NCI-H2107 treated with DMSO at 0.1 percent for 48 hours (cell line): ENCODE measurements at regions not wholly inside any gene's neighbourhood (a gene's known extent, or its start where the extent isn't known, plus 50 kb on each side); places are given as distances from the start of the nearest gene placed in this dataset.

Experiments used
- DNase-seq: peaks from one replicate; lab custom pipeline; 2025; ENCODE audit not compliant: unreplicated experiment; lab: John Stamatoyannopoulos, UW

DNA sequence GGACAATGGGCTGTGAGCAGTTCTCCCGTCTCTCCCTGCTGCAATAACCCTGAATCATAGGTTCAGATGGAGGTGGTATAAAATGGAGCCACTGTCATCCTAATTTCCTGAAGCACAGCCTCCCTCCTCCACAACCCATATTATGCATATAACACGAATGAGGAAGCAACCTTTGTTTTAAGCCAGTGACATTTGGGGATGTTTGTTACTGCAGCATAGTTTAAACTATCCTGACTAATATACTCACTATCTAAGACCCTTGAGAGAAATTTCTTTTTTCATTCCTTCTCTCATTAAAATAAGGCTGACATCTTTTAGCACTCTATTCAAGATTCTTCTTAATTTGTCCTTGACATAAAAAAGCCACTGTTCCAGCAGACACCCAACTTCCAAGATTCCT lies 413.4 kb downstream of the SOX9 start:
- DNase-seq, result no peak

DNA sequence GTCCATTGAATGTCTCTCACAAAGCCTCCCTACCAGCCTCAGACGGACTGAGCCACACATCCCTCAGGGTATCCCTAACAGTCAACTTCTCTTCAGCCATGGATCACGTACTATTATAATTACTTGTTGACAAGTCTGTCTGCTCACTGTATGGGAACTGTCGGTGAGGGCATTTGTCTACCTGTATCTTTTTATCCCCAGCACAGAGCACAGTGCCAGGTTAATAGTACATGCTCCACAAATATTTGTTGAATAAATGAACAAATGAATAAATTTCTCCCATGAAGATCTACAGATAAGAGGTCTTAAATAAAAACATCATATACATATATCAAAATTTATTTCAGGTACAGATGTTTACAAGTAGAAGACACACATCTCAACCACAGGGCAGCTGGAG lies 414.0 kb downstream of the SOX9 start:
- DNase-seq, result no peak

DNA sequence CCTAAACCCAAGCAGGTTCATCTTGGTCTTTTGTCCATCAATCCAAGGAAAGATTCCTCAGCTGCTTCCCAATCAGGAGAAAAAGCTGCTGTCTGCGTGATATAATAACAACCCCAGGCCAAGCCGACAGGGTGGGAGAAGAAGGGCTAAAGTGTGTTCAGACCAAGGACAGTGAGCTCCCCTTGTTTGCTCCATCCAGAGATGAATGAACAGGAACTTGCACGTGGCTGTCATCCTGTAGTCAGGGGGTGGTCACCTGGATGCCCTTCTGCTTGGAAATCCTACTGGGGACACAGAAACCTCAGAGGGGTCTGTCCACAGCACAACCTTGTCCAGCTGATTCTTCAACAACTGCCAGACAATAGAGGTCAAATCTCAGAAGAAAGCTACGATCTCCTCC lies 414.5 kb downstream of the SOX9 start:
- DNase-seq, result no peak

DNA sequence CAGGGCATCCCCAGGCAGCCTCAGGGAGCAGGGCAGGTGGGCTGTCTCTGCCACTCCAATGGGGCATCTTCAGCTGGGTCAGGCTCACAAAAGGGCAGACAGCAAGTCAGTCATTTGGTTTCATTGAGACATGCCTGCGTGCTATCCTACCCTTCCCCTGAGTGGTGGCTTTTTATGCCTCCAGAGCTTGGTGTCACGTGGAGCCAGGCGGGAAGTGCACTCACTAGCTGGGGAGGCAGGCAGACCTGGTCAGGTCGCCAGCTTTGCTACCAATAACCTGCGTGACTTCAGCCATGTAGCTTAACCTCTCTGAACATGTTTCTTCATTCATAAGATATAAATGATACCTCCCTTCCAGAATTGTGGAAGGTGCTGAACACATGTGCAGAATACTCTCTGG lies 415.0 kb downstream of the SOX9 start:
- DNase-seq, result no peak

DNA sequence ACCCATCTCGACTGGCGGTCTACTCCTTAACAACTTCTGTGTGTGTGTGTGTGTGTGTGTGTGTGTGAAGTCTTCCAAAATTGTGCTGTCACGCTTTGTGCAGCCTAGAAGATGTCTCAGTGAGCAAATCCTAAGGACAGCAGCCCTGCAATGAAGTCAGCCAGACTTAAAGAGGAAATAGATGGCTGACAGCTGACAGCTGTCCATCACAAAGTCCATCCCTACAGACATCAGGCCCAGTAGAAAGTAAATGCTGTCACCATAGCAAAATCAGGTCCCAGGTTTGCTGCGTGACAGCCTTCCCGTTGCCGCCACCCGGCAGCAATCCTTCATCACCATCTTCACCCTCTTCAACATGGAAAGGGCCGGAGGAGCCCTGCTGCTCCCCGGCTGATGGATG lies 416.0 kb downstream of the SOX9 start:
- DNase-seq, result no peak

DNA sequence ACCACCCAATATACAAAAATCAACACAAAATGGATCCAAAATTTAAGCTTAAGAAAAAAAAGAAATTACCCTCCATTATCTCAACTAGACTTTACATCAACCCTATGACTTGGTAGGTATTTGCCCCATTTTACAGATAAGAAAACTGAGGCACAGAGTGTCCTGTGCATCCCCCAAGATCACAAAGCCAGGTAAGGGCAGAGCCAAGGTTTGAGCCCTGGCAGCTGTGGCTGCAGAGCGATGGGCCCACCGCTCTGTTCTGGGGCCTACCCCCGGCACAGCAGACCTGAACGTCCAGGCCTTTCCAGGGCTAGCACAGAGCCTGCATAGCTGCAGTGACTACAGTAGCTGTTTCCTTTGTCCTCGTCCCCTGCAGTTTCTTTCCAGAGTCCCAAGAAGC lies 417.6 kb downstream of the SOX9 start:
- DNase-seq, result no peak

DNA sequence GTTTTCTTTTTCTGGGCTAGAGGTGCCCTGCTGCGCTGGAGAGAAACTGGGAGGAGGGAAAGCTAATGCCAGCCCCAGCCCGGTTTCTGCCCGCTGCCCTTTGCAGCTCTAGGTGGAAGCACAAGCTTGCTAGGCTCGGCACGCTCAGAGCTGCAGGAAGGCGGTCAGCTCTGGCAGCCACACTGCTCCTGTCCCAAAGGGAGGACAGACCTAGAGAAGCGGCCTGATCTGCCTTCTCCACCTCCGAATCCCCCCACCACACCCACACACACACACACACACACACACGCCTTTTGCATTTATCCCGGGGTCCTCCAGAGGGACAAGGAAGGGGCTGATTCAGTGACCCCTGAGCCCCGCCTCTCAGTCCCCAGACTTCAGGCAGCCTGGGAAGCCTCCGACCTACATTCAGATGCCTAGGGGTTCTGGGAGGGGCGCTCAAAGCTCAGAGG lies 418.1 kb downstream of the SOX9 start:
- DNase-seq, result no peak

DNA sequence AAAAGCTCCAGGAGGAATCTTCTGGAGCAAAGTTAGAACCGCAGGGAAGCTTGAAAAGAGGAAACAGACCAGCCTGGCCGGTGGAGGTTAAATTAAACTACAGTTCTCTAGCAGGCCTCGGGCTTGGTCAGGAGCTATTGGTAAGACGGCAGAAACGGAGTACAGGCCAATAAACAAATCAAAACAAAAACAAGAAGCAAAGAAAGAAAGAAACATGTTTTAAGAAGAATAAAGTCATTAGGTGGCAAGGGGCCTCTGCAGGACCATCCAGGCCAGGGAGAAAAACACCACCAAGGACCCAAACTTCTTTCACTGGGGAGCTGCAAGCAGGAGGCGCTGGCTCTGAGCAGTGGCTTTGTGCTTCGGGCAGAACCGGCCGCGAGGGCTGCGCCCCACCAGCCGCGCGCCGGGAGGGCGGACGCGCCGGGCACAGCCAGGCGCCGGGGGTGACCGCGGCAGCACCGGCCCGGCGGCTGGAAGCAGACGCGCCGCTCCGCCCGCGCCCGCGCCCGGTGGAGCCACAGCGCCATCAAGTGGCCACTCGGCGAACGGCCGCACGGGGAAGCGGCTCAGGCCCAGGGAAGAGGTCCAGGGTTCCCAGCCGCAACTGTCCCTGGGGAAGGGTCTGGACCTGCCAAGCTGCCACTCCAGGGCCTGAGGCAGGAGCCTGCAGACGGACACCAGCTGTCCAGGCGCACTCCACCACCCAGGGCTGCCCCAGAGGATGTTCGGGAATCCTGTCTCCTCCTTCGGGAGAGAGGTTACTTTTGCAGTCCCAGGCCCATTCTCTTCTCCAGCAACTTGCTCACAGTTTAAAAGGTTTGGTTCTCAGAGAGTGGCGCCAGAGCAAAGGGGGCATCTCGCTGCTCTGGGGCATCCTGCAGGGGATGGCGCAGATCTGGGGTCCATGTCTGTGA lies 419.4 kb downstream of the SOX9 start:
- DNase-seq, result peak; percentile 41

DNA sequence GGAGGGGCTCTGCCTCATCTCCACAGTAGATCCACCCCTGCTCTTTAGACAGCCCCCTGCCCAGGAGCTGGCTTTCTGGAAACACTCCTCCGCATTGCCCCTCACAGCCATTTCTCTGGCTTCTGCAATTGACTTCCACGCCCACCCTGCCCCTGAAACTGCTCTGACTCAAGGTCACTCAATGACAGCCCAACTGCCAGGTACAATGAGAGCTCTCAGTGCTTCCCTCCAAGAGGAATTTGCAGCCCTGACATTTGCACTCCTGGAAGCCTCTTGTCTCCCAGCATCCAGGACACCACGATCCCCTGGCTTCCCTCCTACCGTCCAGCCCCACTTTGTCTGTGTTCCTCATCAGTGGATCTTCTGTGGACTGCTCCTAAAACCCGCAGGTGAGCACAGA lies 421.5 kb downstream of the SOX9 start:
- DNase-seq, result no peak

DNA sequence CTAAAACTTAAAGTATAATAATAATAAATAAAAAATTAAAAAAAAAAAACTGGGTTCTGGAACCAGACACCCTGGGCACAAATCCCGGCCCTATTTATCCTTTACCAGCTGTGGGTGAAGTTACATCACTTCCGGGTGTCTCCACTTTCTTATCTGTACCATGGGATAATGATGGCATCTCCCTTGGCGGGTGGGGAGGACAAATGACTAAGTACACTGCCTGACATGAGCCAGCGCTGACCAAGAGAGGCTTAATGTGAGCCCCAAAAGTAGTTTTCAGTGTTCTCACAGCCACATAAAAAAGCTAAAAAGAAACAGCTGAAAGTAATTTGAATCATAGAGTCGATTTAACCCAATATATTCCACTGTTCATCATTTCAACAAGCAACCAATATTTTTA lies 424.9 kb downstream of the SOX9 start:
- no peak for DNase-seq

DNA sequence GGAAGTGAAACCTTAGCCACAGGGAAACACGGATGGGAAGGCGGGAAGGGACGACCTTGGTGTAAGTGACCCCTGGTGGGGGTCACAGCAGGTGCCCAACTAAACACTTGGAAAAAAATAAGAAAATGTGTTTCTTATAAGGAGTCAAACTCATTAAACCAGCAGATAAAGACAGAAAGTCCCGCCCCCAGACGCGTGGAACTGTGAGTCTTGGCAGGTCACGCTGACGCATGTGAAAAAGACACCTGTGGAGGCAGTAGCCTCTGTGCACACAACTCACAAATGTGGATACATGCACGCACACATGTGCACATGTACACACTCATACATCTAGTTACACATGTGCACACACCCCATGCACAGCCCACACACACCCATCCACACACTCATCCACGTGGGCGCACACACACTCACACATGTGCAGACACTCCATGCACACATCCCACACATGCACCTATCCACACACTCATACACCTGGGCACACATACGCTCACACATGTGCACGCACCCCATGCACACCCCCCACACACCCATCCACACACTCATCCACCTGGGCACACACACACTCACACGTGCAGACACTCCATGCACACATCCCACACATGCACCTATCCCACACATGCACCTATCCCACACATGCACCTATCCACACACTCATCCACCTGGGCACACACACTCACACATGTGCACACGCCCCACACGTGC lies 432.4 kb downstream of the SOX9 start:
- no peak for DNase-seq

DNA sequence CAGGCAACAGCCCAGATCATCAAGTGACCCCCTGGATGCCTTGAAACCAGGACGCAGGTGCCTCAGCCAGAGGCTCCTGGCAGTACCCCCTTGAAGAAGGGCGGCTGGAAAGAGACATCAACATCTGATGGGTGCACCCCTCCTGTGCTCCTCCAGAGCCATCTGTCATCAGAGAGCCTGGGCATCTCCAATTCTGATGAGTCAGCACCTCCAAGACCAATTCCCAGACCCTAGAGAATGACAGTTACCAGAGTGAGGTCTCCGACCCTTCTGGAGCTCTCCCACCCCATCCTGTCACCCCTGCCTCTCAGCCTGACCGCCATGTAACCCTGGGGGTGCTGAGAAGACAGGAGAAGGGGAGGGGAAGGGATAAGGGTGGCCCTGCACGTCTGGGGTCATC lies 433.7 kb downstream of the SOX9 start:
- no peak for DNase-seq

DNA sequence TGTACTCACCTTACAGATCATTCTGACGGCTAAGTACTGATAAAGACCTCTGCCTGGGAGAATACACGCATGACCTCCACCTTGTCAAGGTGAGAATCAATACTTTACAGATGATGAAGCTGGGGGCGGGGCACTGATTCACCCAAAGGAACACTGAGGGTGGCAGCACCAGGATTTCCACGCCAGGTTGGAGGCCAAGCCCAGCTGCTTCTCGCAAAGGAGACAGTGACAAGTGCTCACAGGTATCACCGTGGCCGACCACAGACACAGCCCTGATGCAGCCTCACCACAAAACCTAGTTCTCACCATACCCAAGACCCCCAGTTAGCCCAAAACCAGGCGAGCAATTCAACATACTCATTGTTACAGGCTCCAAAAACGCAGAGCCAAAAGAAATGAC lies 434.2 kb downstream of the SOX9 start:
- no peak for DNase-seq

DNA sequence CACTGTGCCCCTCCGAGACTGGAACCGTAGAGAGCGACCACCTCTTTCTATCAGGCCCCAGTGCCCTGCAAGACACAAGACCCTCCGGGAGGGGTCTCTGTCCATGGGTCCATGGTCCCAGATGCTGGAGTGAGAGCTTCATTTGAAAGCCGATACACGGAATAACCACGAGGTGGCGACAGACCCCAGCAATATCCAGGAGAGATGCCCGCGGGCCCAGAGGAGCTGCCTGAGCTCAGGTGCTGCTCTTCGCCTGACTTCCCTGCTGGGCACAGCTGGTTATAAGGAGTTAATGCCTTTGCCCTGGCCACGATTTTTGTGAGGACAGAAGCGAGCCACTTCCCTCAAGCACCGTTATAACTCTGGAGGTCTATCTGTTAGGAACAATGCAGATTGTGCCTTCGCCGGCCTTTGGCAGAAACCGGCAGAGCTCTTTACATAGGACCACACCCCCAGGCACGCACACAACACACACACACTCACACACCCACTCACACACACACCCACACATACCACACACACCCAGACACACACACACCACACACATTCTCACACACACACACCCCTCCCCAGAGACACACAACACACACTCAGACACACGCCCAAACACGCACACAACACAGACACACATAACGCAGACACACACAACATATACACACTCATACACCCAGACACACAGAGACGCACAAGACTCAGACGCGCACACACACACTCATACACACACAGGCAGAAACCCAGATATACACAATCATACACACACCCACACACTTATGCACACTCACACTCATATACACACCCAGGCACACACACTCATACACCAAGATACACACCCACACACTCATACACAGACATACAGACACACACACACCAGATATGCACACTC lies 436.4 kb downstream of the SOX9 start:
- peak; percentile 59 for DNase-seq

DNA sequence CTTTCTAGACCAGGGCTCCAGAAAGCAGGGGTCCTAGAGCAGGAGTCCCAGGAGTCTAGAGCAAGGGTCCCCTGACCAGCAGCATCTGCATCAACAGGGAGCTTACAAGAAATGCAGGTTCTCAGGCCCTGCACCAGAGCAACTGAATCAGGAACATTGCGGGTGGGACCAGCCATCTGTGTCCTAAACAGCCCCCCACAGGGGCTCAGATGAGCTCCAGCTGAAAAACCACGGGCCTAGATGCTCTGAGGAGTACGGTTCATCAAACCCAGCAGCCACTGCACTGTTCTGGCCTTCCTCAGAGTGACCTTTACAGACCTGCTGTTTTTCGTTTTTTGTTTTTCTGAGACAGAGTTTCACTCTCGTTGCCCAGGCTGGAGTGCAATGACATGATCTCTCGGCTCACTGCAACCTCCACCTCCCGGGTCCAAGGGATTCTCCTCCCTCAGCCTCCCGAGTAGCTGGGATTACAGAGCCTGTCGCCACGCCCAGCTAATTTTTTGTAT lies 438.2 kb downstream of the SOX9 start:
- no peak for DNase-seq

DNA sequence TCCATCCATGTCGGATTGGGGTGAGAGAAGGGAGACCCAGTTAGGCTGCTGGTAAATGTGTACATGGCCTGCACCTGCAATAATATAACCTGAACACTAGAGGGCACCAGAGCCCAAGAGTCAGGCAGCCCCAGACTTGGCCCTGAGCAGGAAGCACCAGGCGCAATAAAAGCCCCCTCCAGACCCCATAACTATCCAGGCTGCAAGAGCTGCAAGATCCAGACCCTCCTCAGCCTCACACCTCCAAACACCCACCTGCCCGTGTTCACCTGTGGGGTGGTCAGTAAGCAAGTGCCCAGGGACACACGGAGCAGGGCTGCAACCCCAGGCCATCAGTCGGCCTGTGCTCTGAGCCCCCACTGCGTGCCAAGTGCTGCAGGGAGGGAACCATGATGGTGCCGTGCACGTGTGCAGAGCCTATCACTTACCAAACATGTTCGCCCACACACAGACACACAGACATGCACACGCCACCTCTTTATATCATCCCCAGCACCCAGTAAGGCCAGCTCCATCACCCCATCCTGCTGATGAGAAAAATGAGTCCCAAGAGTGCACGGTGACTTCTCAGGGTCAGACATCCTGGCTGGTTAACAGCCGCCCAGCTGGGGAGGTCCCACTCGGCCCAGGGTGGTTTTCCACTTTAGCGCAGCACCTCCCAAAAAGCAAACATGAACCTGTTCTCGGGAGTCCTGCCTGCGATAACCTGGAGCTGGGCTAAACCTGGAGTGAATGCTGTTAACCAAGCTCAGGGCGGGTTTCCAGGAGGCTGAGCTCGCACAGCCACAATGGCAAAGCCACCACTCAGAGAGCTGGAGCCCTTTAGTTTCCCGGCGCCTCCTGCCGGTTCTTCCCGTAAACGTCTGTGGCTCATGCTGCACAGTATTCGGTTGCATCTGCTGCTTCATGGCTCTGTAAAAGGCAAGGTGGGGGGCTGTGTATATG lies 439.8 kb downstream of the SOX9 start:
- DNase-seq, result peak; percentile 74

DNA sequence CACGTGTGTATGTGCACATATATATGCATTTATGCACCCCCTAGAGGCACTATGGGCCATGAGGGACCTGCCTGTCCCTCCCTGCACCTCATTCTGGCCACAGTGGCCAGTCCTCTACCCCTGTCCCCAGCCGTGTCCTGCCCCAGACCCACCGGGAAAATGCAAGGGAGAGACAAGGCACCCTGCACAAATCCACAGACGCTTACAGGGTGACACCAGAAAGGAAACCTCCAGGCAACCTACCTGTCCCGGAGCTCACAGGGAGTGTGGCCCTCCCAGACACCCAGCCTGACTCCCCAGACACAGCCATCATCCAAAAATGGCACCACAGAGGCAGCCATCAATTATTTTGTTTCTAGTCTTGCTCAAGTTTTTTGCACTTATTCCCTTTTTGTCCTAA lies 440.4 kb downstream of the SOX9 start:
- DNase-seq, result no peak

DNA sequence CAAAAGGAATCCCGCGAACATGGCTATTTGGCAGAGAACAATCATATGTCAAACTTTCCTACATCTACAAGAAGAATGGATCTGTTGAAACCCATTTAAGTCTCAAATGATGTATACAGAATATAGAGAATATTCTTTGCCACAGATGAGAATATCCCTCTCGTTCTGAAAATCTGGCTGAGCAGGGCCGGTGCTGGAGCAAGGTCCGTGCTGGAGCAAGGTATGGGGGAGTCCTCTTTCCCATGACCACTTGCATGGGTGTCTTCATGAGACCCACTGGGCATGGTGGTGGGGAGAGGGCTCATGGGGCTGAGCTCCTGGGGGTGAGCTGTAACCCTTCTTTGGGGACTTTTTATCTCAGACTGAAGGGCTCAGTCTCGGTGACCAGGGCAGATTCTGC lies 440.9 kb downstream of the SOX9 start:
- DNase-seq, result no peak

DNA sequence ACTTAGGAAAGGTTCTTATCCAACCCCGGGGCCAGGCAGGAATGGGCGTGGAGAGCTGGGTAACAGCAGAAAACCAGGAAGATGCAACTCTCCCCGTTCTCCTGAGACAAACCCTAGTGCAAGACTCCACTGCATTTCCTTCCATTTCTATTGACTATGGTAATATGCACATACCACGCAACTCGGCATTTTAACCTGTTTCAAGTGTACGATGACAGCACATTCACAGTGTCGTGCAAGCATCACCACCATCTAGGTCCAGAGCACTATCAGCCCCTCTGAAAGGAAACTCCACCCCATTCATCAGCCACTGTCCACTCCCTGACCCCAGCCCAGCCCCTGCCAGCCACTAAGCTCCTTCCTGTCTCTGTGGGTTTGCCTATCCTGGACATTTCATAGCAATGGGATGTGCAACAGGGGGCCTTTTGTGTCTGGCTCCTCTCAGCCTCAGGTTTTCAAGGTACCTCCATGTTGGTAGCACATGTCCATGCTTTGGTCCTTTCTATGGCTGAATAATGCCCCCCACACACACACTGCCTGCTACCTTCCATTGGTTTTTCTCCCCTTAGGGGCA lies 441.9 kb downstream of the SOX9 start:
- no peak for DNase-seq

DNA sequence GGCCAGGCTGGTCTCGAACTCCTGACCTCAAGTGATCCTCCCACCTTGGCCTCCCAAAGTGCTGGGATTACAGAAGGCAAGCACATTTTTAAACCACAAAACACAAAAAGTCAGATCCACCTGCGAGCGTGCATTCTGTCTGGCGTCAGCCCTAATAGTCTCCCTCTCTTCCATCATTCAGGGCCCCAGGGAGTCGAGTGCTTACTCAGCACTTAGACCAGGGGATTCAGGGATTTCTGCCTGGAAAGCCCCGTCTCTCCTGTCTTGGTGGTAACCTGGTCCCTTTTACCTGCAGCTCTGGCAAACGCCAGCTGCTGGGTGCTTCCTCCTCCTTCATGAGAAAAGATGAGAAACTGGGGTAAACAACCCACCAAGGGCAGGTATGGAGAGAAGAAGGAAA lies 443.1 kb downstream of the SOX9 start:
- no peak for DNase-seq
